ENCODE measurements at regions not wholly inside any gene's neighbourhood (a gene's known extent, or its start where the extent isn't known, plus 50 kb on each side); places are given as distances from the start of the nearest gene placed in this dataset.

- TF ChIP-seq, protein P1, sequence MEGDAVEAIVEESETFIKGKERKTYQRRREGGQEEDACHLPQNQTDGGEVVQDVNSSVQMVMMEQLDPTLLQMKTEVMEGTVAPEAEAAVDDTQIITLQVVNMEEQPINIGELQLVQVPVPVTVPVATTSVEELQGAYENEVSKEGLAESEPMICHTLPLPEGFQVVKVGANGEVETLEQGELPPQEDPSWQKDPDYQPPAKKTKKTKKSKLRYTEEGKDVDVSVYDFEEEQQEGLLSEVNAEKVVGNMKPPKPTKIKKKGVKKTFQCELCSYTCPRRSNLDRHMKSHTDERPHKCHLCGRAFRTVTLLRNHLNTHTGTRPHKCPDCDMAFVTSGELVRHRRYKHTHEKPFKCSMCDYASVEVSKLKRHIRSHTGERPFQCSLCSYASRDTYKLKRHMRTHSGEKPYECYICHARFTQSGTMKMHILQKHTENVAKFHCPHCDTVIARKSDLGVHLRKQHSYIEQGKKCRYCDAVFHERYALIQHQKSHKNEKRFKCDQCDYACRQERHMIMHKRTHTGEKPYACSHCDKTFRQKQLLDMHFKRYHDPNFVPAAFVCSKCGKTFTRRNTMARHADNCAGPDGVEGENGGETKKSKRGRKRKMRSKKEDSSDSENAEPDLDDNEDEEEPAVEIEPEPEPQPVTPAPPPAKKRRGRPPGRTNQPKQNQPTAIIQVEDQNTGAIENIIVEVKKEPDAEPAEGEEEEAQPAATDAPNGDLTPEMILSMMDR (IDR thresholded peaks at IDR 0.05; ENCODE audit: low read depth, low read length) = no peak
- no peak for TF ChIP-seq EZH2phosphoT487 (IDR thresholded peaks at IDR 0.05; ENCODE audit: low read depth)
Measured at GRCh38 chr10:57979491-57979890, 288.2 kb downstream of the IPMK start.

All from OCI-LY3 (cell line).